GM12878 (cell line): ENCODE measurements at regions not wholly inside any gene's neighbourhood (a gene's known extent, or its start where the extent isn't known, plus 50 kb on each side); places are given as distances from the start of the nearest gene placed in this dataset.

ENCODE experiments used
- MYC ChIP-seq: IDR thresholded peaks from 2 replicates; pipeline ENCODE4 v1.6.1; 2011; ENCODE audit warnings: mild to moderate bottlenecking, low read length, moderate library complexity, inconsistent platforms; ENCODE audit not compliant: insufficient read depth, insufficient replicate concordance, insufficient read length, severe bottlenecking
- SREBF1 ChIP-seq: IDR thresholded peaks from 2 replicates; pipeline ENCODE4 v1.6.1; 2012; ENCODE audit warnings: mild to moderate bottlenecking, low read length
- TAF1 ChIP-seq: IDR thresholded peaks from 2 replicates; pipeline ENCODE4 v1.6.1; 2011; ENCODE audit warnings: mild to moderate bottlenecking, low read depth, low read length, borderline replicate concordance
- TF ChIP-seq, protein P1 (sequence below), 3 experiments: IDR thresholded peaks in 2 of 3; conservative IDR thresholded peaks in 1 of 3; 2 replicates each; pipeline ENCODE4 v1.5.1; 2011; ENCODE audit warnings: low read depth in 3 of 3, low read length in 3 of 3, mild to moderate bottlenecking in 3 of 3, control low read depth in 2 of 3, moderate library complexity in 2 of 3, inconsistent platforms in 1 of 3, mixed read lengths in 1 of 3; ENCODE audit not compliant: control insufficient read depth in 2 of 3, insufficient read depth in 1 of 3; ENCODE audit errors: extremely low read depth in 1 of 3
- TF ChIP-seq, protein P2 (sequence below): IDR thresholded peaks from 2 replicates; pipeline ENCODE4 v1.6.1; 2012; ENCODE audit warnings: low read length, inconsistent platforms

DNA sequence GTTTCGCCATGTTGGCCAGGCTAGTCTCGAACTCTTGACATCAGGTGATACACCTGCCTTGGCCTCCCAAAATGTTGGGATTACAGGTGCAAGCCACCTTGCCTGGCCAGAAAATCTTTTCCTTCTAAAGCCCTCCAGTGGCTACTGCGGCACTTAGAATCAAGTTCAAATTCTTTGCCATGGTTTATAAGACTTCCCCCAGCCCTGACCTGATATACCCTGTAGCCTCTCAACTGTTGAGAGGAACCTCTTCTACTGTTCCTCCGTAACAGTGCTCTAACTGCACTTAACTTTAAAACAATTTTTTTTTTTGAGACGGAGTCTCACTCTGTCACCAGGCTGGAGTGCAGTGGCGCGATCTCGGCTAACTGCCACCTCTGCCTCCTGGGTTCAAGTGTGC lies 235.6 kb downstream of the BCAS1 start:
- TF ChIP-seq, protein P1, sequence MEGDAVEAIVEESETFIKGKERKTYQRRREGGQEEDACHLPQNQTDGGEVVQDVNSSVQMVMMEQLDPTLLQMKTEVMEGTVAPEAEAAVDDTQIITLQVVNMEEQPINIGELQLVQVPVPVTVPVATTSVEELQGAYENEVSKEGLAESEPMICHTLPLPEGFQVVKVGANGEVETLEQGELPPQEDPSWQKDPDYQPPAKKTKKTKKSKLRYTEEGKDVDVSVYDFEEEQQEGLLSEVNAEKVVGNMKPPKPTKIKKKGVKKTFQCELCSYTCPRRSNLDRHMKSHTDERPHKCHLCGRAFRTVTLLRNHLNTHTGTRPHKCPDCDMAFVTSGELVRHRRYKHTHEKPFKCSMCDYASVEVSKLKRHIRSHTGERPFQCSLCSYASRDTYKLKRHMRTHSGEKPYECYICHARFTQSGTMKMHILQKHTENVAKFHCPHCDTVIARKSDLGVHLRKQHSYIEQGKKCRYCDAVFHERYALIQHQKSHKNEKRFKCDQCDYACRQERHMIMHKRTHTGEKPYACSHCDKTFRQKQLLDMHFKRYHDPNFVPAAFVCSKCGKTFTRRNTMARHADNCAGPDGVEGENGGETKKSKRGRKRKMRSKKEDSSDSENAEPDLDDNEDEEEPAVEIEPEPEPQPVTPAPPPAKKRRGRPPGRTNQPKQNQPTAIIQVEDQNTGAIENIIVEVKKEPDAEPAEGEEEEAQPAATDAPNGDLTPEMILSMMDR (IDR thresholded peaks at IDR 0.05 in 2 of 3, conservative IDR thresholded peaks at IDR 0.05 in 1 of 3; ENCODE audit: control insufficient read depth in 2 of 3, extremely low read depth in 1 of 3, insufficient read depth in 1 of 3, low read depth in 3 of 3, low read length in 3 of 3): no peak
- TF ChIP-seq TAF1 (no peak), SREBF1 (no peak), MYC (no peak)
- TF ChIP-seq, protein P2, sequence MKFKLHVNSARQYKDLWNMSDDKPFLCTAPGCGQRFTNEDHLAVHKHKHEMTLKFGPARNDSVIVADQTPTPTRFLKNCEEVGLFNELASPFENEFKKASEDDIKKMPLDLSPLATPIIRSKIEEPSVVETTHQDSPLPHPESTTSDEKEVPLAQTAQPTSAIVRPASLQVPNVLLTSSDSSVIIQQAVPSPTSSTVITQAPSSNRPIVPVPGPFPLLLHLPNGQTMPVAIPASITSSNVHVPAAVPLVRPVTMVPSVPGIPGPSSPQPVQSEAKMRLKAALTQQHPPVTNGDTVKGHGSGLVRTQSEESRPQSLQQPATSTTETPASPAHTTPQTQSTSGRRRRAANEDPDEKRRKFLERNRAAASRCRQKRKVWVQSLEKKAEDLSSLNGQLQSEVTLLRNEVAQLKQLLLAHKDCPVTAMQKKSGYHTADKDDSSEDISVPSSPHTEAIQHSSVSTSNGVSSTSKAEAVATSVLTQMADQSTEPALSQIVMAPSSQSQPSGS: no peak
